Suprapubic skin (tissue), 4 donors: ENCODE measurements at regions not wholly inside any gene's neighbourhood (a gene's known extent, or its start where the extent isn't known, plus 50 kb on each side); places are given as distances from the start of the nearest gene placed in this dataset.

Experiments used
- DNase-seq, 2 donors: peaks; one replicate each; pipeline ENCODE4 v3.0.0-alpha.2; 2019; ENCODE audit warnings: low spot score in 2 of 2
- H3K27ac ChIP-seq: fragments of 200-600 bp; sonication (generic); one replicate; pipeline ENCODE4 v1.5.1; 2019
- H3K27me3 ChIP-seq: fragments of 200-600 bp; sonication (generic); one replicate; pipeline ENCODE4 v1.5.1; 2019
- H3K36me3 ChIP-seq: fragments of 200-600 bp; sonication (generic); one replicate; pipeline ENCODE4 v1.5.1; 2019
- H3K4me1 ChIP-seq: fragments of 200-600 bp; sonication (generic); one replicate; pipeline ENCODE4 v1.5.1; 2019
- H3K4me3 ChIP-seq: fragments of 200-600 bp; sonication (generic); one replicate; pipeline ENCODE4 v1.5.1; 2019; ENCODE audit warnings: mild to moderate bottlenecking
- H3K9me3 ChIP-seq: fragments of 200-600 bp; sonication (generic); one replicate; pipeline ENCODE4 v1.5.1; 2019
- EP300 ChIP-seq: sonication (generic); formaldehyde crosslinking; IDR thresholded peaks from one replicate; pipeline ENCODE4 v1.6.1; 2017; ENCODE audit warnings: antibody characterized with exemption
- POLR2A ChIP-seq, 2 donors: fragments of 450-650 bp; IDR thresholded peaks; one replicate each; pipeline ENCODE4 v1.6.1; 2017; ENCODE audit warnings: antibody characterized with exemption in 2 of 2, mild to moderate bottlenecking in 2 of 2, moderate library complexity in 2 of 2
- POLR2AphosphoS5 ChIP-seq, 3 donors: sonication (generic); formaldehyde crosslinking; IDR thresholded peaks; one replicate each; pipeline ENCODE4 v1.6.1; 2017; ENCODE audit warnings: antibody characterized with exemption in 3 of 3
- WGBS: methylation state at CpG from one replicate; pipeline ENCODE4 v1.1.5; 2018; 5-methylcytosine and 5-hydroxymethylcytosine counted together
- TF ChIP-seq, protein P1 (sequence below), 2 donors: fragments of 200-600 bp in 1 of 2; fragments of 450-650 bp in 1 of 2; sonication (generic) in 1 of 2; IDR thresholded peaks; one replicate each; pipeline ENCODE4 v1.5.1; 2016 to 2019; ENCODE audit warnings: antibody characterized with exemption in 2 of 2, mild to moderate bottlenecking in 1 of 2, moderate library complexity in 1 of 2

DNA sequence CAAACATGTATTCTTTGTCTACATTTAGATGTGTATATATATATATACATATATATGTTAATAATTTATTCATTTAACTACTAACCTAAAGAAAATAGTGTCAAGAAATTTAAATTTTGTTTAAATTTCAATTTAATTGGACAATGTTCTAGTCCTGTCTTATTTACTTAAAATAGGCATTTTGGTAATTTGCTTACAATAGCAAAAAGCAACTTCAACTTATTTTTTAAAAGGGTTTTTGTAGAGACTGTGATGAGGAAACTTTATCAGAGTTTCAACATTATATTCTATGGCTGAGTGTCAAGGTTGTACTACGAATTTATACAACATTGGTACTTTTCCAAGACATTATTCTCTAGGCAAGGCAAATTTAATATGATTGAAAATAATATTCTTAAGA lies 212.0 kb upstream of the ARSJ start:
- no peak overlapping the region for H3K4me3 ChIP-seq
- WGBS, result 33% methylated on average over 1 of the region's 1 CpG

DNA sequence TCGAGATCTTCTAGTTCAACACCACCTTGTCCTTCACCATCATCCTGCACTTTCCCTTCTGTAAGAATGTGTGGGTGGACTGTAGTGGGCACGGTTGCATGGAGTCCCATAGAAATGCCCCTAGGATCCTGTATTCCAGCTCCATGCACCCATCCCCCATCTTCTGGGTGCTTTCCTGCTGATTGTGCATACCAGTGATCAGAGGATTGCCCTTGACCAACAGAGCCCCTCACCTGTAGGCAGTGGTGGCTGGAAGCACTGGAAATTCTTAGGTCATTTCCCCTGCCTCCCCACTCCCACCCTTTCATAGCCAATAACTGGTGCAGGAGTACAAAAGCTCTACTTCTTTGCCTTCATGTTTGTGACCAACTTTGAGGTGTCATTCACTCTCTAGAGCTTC lies 213.4 kb upstream of the ARSJ start:
- Histone ChIP-seq H3K9me3 (no peaks in the 10 kb centered on the region), H3K4me3 (no peak overlapping the region), H3K27ac (no peak overlapping the region), H3K4me1 (no peaks in the 10 kb centered on the region), H3K27me3 (no peaks in the 10 kb centered on the region), H3K36me3 (no peaks in the 10 kb centered on the region)
- TF ChIP-seq POLR2A (IDR thresholded peaks at IDR 0.05), result no peak
- WGBS, result 87% methylated on average over 2 of the region's 2 CpGs
- no peak for DNase-seq

More for the DNA sequence above, 212.0 kb upstream of the ARSJ start:
- no peaks in the 10 kb centered on the region for H3K9me3 ChIP-seq
- no peaks in the 10 kb centered on the region for H3K27me3 ChIP-seq
- no peaks in the 10 kb centered on the region for H3K36me3 ChIP-seq
- H3K27ac ChIP-seq, result no peak overlapping the region
- DNase-seq, result no peak
- TF ChIP-seq EP300 (no peak), POLR2A (IDR thresholded peaks at IDR 0.05) (no peak), POLR2AphosphoS5 (IDR thresholded peaks at IDR 0.05) (no peak)
- TF ChIP-seq, protein P1, sequence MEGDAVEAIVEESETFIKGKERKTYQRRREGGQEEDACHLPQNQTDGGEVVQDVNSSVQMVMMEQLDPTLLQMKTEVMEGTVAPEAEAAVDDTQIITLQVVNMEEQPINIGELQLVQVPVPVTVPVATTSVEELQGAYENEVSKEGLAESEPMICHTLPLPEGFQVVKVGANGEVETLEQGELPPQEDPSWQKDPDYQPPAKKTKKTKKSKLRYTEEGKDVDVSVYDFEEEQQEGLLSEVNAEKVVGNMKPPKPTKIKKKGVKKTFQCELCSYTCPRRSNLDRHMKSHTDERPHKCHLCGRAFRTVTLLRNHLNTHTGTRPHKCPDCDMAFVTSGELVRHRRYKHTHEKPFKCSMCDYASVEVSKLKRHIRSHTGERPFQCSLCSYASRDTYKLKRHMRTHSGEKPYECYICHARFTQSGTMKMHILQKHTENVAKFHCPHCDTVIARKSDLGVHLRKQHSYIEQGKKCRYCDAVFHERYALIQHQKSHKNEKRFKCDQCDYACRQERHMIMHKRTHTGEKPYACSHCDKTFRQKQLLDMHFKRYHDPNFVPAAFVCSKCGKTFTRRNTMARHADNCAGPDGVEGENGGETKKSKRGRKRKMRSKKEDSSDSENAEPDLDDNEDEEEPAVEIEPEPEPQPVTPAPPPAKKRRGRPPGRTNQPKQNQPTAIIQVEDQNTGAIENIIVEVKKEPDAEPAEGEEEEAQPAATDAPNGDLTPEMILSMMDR (IDR thresholded peaks at IDR 0.05), result no peak
- no peaks in the 10 kb centered on the region for H3K4me1 ChIP-seq

GRCh38 chr4:114193624-114194399 lies 214.4 kb upstream of the ARSJ start:
- Histone ChIP-seq H3K4me1 (no peaks in the 10 kb centered on the region), H3K36me3 (no peaks in the 10 kb centered on the region), H3K4me3 (no peak overlapping the region), H3K27ac (no peak overlapping the region), H3K27me3 (no peaks in the 10 kb centered on the region), H3K9me3 (no peaks in the 10 kb centered on the region)
- WGBS, result 75% methylated on average over 5 of the region's 5 CpGs
- no peak for DNase-seq
- TF ChIP-seq POLR2AphosphoS5 (IDR thresholded peaks at IDR 0.05) (no peak), EP300 (no peak), POLR2A (IDR thresholded peaks at IDR 0.05) (no peak)
- TF ChIP-seq, protein P1 (IDR thresholded peaks at IDR 0.05), result no peak

DNA sequence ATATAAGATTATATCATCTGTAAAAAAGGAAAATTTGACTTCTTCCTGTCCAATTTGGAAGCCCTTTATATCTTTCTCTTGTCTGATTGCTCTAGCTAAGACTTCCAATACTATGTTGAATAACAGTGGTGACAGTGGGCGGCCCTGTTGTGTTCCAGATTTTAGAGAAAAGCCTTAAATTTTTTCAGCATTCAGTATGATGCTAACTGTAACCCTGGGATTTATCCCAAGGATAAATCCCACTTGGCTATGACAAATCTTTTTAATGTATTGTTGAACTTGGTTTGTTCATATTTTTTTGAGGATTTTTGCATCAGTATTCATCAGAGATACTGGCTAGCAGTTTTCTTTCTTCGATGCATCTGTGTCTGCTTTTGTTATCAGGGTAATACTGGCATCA lies 217.2 kb upstream of the ARSJ start:
- Histone ChIP-seq H3K27me3 (no peaks in the 10 kb centered on the region), H3K27ac (no peak overlapping the region), H3K9me3 (no peaks in the 10 kb centered on the region), H3K4me3 (no peak overlapping the region), H3K4me1 (no peaks in the 10 kb centered on the region), H3K36me3 (no peaks in the 10 kb centered on the region)
- 88% methylated on average over 2 of the region's 2 CpGs for WGBS
- TF ChIP-seq EP300 (no peak), POLR2A (IDR thresholded peaks at IDR 0.05) (no peak), POLR2AphosphoS5 (IDR thresholded peaks at IDR 0.05) (no peak)
- TF ChIP-seq, protein P1 (IDR thresholded peaks at IDR 0.05), result no peak
- no peak for DNase-seq

DNA sequence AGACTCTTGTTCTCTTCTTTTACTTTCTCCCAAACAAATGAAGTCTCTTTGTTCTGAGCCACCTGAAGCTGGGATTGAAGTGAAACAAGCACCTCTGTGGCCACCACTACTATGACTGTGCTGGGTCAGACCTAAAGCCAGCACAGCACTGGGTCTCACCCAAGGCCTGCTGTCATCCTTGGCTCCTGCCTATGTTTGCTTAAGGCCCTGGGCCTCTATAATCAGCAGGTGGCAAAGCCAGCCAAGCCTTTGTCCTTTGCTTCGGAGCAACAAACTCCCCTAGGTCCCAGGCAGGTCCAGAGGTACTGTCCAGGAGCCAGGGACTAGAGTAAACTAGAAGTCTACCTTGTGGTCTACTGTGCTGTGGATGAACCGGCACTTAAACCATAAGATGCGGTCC lies 220.6 kb upstream of the ARSJ start:
- no peak for DNase-seq
- no peak overlapping the region for H3K4me3 ChIP-seq
- H3K36me3 ChIP-seq, result no peaks in the 10 kb centered on the region
- no peaks in the 10 kb centered on the region for H3K4me1 ChIP-seq
- no peak overlapping the region for H3K27ac ChIP-seq
- WGBS, result no CpG with 5 or more reads among the region's 3 CpGs
- TF ChIP-seq POLR2AphosphoS5 (IDR thresholded peaks at IDR 0.05) (no peak), EP300 (no peak), POLR2A (IDR thresholded peaks at IDR 0.05) (no peak)
- TF ChIP-seq, protein P1 (IDR thresholded peaks at IDR 0.05), result no peak
- H3K9me3 ChIP-seq, result no peaks in the 10 kb centered on the region
- no peaks in the 10 kb centered on the region for H3K27me3 ChIP-seq
